HS-5 (cell line): ENCODE measurements at regions not wholly inside any gene's neighbourhood (a gene's known extent, or its start where the extent isn't known, plus 50 kb on each side); places are given as distances from the start of the nearest gene placed in this dataset.

Experiments
- DNase-seq: peaks from one replicate; pipeline ENCODE4 v3.0.0-alpha.2; 2012; ENCODE audit warnings: low read depth

GRCh38 chr10:78489034-78489433, 455.4 kb downstream of the RPS24 start:
- DNase-seq = no peak

GRCh38 chr10:78491812-78492211, 458.1 kb downstream of the RPS24 start:
- DNase-seq = no peak

GRCh38 chr10:78492424-78492823, 458.8 kb downstream of the RPS24 start:
- no peak for DNase-seq

- DNase-seq = no peak
Measured at GRCh38 chr10:78494179-78494578, 460.5 kb downstream of the RPS24 start.

DNA sequence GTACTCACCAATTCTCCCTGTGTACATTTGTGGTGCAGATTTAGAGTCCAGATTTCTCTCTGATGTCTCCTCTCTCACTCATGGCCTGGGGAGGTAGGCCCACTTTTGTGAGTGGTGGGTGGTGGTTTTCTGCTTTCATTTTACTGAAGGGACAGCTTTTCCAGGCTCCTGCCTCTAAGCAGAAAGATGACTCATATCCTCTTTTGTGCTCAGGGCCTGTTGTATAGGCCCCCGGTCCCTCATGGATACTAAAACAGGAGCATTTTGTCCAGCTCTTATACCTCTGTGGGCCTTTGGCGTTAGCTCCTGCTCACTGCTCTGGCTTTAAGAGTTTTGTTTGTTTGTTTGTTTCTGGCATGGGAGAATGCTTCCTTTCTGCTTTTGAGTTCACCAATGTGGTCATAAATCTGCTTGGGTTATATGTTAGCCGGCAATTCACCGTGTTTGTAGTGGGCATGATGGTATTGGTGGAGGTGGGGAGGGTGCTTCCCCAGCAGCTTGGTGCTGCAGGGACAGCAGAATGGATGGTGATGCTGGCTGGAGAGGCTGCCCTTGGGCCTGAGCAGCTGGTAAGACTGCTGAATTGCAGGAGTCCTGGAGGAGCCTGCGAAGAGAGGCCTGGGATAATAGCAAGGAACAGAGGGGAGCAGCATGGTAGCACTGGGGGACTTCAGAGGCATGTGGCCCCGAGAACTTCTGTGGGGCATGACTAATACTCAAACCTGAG, 468.7 kb downstream of the RPS24 start:
- DNase-seq = no peak

GRCh38 chr10:78504181-78504580, 470.5 kb downstream of the RPS24 start:
- DNase-seq = no peak

DNA sequence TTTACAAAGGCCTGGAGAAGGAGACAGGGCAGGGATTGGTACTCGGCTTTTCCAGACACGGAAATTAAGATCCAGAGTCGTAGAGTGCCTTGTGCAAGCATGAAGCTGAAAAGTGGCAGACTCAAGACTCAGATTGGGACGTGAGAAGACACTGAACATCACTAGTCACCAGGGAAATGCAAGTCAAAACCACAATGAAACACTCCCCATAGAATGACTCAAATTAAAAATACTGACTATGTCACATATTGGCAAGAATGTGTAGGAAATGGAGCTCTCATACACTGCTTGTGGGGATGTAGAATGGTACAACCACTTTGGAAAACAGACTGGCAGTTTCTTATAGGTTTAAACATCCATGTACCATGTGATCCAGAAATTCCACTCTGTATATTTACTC, 472.0 kb downstream of the RPS24 start:
- DNase-seq = no peak

DNA sequence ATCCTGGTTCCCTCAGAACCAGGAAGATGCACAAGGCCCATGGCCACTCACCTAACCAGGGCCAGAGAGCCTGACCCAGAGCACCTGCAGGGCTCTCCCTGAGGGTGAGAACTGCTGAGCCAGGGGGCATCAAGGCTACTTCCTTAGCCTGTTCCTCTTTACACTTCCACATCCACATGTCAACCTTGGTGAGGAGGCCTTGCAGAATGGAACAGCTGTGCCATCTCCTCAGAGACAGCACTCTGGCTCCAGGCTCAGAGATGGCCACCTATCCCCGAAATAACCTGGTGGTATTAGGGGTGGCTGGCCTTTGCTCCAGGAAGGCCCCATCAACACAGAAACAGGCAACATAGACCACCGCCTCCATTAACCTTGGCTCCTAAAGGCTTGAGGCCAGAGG, 473.0 kb downstream of the RPS24 start:
- DNase-seq = no peak

GRCh38 chr10:78507510-78508160, 474.0 kb downstream of the RPS24 start:
- DNase-seq = no peak

- no peak for DNase-seq
Measured at GRCh38 chr10:78508955-78509748, 475.5 kb downstream of the RPS24 start.

DNA sequence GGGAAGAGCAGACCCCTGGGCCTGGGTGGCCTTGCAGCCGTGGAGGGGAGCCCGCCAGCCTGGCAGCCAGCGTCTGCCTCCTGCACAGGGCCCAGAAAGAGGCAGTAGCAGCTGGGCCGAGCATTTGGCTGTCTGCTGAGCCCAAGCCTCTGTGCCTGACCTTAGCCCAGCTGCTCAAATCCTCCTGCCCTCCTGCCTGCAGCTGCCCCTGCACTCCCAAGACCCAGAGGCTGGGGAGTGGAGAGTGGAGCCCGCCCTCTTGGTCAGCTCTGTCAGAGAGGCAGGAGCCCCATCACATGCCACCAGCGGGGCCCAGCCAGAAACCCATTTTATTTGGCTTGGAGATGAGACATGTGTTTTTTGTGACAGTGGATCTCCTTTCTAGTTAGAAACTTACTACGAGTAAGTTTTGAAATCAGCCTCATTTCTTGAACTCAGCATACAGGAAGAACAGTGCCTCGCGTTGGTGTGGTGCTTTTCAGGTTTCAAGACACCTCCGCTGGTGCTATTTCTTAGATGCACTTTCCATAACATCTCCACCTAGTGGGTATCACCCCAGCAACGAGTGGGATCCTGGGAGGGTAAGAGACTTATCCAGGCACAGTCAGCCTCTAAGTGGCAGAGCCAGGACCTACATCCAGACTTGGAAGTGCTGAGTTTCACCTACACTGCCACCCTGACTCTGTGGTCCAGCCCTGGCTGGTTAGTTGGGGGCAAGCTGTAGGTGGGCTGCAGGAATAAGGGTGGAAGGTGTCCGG, 477.1 kb downstream of the RPS24 start:
- DNase-seq = no peak

GRCh38 chr10:78511324-78512204, 477.9 kb downstream of the RPS24 start:
- DNase-seq = no peak

- DNase-seq = no peak
Measured at GRCh38 chr10:78512205-78512550, 478.5 kb downstream of the RPS24 start.

GRCh38 chr10:78513330-78513729, 479.7 kb downstream of the RPS24 start:
- no peak for DNase-seq

- no peak for DNase-seq
Measured at GRCh38 chr10:78513986-78514385, 480.3 kb downstream of the RPS24 start.

DNA sequence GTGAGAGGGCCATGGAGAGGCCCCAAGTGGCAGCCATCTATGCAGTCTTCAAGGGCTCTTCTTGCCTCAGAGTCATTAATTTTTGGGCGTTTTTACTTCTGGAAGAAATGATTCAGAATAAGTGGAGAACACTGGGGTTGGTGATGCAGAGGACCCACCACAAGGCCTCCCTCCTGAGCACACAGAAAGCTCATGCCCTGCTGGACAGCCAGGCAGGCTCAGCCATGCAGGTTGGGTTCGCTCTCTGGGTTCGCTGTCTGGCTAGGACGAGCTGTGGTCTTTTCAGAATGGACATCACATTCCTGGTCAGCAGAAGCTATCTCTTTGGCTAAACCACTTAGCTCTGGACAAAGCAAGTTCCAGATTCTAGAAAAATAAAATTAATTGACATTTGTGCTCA, 480.8 kb downstream of the RPS24 start:
- DNase-seq = no peak

DNA sequence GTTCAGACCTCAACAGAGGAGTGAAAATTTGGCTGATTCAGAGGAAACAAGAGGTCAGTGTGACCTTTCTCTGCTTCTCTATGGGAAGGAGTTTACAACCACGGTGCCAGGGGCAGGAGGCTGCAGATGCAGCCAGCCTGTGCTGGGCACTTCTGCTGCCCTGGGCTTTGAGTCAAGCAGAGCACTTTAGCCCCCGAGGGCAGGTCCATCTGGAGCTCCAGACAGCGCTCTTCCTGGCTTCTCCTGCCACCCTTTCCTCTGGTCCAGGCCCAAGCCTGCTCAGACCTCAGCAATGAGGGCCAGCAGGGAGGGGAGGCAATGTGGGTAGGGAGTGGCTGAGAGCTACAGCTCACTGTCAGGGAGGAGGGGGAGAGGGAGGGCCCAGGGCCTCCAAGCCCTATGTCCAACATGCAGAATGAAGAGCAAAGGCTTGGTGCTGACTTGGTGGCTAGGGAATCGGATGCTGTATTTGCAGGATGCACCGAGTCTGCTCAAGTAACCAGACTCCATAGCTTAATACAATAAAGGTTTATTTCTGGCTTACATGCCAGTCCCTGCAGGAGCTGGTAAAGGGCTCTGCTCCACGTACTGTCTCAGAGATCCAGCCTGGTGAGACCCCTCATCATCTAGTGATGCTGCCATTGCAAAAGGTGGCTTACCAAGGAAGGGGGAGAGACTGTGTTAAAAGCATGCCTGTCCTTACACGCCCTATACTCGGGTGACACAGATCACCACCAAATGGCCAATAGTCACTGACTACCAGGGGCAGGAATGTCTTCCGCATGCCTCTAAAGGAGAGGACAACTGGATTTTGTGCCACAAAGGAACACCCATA, 481.6 kb downstream of the RPS24 start:
- no peak for DNase-seq

- DNase-seq = no peak
Measured at GRCh38 chr10:78515873-78516153, 482.1 kb downstream of the RPS24 start.

GRCh38 chr10:78516236-78516635, 482.6 kb downstream of the RPS24 start:
- DNase-seq = no peak

- no peak for DNase-seq
Measured at GRCh38 chr10:78516756-78517155, 483.1 kb downstream of the RPS24 start.

DNA sequence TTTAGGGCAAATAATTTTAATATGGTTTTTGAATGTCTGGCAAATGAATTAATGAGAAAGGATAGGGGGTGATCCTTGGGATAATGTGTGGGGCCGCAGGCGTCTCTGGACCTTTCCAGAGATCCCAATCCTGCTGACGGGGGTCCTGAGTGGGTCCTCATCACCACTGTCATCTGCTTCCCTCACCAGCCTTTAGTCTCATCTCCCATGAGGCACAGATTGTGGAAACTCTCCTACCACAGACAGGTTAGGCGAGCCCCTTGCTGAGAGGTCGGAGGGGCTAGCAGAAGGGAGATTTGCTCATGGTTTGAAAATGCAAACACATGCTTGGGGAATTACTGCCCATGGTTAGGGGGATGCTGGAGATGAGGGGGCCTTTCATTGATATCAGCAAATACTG, 484.6 kb downstream of the RPS24 start:
- DNase-seq = no peak
